ENCODE measurements at regions not wholly inside any gene's neighbourhood (a gene's known extent, or its start where the extent isn't known, plus 50 kb on each side); places are given as distances from the start of the nearest gene placed in this dataset.

GRCh38 chr6:164838068-164838615 lies 471.3 kb downstream of the C6orf118 start:
- no peak for DNase-seq (ENCODE audit: low read depth in 2 of 2)

GRCh38 chr6:164836486-164836885 lies 472.9 kb downstream of the C6orf118 start:
- DNase-seq (ENCODE audit: low read depth in 2 of 2): no peak

GRCh38 chr6:164832410-164832809 lies 477.0 kb downstream of the C6orf118 start:
- no peak for DNase-seq (ENCODE audit: low read depth in 2 of 2)

- DNase-seq (ENCODE audit: low read depth in 2 of 2): no peak
Observed at GRCh38 chr6:164827537-164827936, 481.9 kb downstream of the C6orf118 start.

- DNase-seq (ENCODE audit: low read depth in 2 of 2): no peak
Observed at GRCh38 chr6:164826831-164827468, 482.5 kb downstream of the C6orf118 start.

GRCh38 chr6:164825386-164825785 lies 484.0 kb downstream of the C6orf118 start:
- DNase-seq (ENCODE audit: low read depth in 2 of 2): no peak

- no peak for DNase-seq (ENCODE audit: low read depth in 2 of 2)
Observed at GRCh38 chr6:164817662-164818061, 491.7 kb downstream of the C6orf118 start.

- DNase-seq (ENCODE audit: low read depth in 2 of 2): no peak
Observed at GRCh38 chr6:164812706-164813105, 496.7 kb downstream of the C6orf118 start.

- DNase-seq (ENCODE audit: low read depth in 2 of 2): no peak
Observed at GRCh38 chr6:164807125-164807524, 502.3 kb downstream of the C6orf118 start.

- DNase-seq (ENCODE audit: low read depth in 2 of 2): no peak
Observed at GRCh38 chr6:164795056-164795815, 514.2 kb downstream of the C6orf118 start.

- DNase-seq (ENCODE audit: low read depth in 2 of 2): no peak
Observed at GRCh38 chr6:164792666-164793065, 516.7 kb downstream of the C6orf118 start.

GRCh38 chr6:164791498-164791897 lies 517.9 kb downstream of the C6orf118 start:
- DNase-seq (ENCODE audit: low read depth in 2 of 2): no peak

GRCh38 chr6:164763788-164764187 lies 545.6 kb downstream of the C6orf118 start:
- no peak for DNase-seq (ENCODE audit: low read depth in 2 of 2)

GRCh38 chr6:164757451-164757850 lies 552.0 kb downstream of the C6orf118 start:
- DNase-seq (ENCODE audit: low read depth in 2 of 2): no peak

- DNase-seq (ENCODE audit: low read depth in 2 of 2): no peak
Observed at GRCh38 chr6:164756723-164757122, 552.7 kb downstream of the C6orf118 start.

GRCh38 chr6:164756142-164756541 lies 553.3 kb downstream of the C6orf118 start:
- DNase-seq (ENCODE audit: low read depth in 2 of 2): no peak

GRCh38 chr6:164753517-164753916 lies 555.9 kb downstream of the C6orf118 start:
- DNase-seq (ENCODE audit: low read depth in 2 of 2): no peak

- DNase-seq (ENCODE audit: low read depth in 2 of 2): no peak
Observed at GRCh38 chr6:164751395-164751794, 558.0 kb downstream of the C6orf118 start.

GRCh38 chr6:164750128-164750527 lies 559.3 kb downstream of the C6orf118 start:
- no peak for DNase-seq (ENCODE audit: low read depth in 2 of 2)

GRCh38 chr6:164749221-164750064 lies 560.0 kb downstream of the C6orf118 start:
- no peak for DNase-seq (ENCODE audit: low read depth in 2 of 2)

GRCh38 chr6:164744301-164744700 lies 565.1 kb downstream of the C6orf118 start:
- no peak for DNase-seq (ENCODE audit: low read depth in 2 of 2)

- DNase-seq (ENCODE audit: low read depth in 2 of 2): no peak
Observed at GRCh38 chr6:164741938-164742451, 567.4 kb downstream of the C6orf118 start.
